ENCODE measurements at regions not wholly inside any gene's neighbourhood (a gene's known extent, or its start where the extent isn't known, plus 50 kb on each side); places are given as distances from the start of the nearest gene placed in this dataset.

DNA sequence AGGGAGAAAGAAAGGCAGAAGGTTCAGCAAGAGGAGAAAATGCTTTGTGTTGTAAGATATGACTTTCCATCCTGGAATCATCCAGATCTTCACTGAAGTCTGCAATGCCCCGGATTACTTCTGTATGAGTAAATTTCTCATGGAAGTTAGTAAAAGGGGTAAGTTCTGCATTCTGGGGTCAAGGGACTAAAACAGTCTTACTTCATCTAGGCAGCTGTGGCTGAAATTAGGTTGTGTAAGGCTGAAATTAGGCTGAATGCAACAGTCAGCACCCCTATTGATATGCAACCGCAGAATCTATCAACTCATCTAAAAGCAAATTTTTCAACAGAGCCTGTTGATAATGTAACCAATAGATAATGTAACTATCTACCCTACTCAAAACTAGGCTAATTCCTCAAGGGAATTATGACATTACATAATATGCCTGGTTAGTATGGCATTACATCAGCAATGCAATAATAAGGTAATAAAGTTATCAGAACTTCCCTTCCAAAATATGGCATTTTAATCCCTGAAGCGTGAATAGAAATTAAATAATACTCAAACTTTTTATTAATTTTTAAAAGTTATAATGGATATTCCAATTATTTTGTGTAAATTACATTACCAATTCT, 671.7 kb upstream of the CITED2 start:
- in situ Hi-C loops (cut with MboI; ENCODE audit: low sequenced_read_pairs), result no loop called here

- in situ Hi-C loops (cut with MboI; ENCODE audit: low sequenced_read_pairs), result no loop called here
Observed at GRCh38 chr6:140045116-140045515, 670.7 kb upstream of the CITED2 start.

GRCh38 chr6:140044626-140045025, 670.2 kb upstream of the CITED2 start:
- in situ Hi-C loops (cut with MboI; ENCODE audit: low sequenced_read_pairs), result no loop called here

DNA sequence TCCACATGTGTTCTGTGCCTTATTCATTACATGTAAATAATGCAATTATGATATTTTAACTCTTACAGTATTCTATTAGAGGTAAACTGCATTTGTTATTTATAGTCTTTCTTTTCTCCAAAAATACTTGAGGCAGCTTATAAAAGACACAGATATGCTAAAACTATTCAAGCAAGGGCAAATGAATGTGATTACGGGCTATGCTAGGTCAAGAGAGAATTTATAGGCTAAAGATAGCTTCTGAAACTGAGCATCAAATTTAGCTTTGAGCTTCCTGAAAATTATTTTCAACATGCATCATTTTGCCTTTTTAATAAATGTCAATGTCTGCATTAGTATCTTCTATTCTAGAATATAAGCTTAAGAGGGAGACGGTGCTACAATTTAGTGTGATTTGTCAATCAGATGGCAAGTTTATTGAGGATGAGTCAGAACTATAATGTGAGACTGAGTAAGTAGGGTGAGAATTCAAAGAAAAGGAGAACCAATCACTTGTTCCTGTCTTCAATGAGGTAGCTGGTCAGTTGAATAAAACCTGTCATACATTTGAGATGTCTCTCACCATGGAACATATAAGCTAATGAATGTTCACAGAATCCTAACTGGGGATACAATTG, 669.4 kb upstream of the CITED2 start:
- in situ Hi-C loops (cut with MboI; ENCODE audit: low sequenced_read_pairs), result no loop called here

DNA sequence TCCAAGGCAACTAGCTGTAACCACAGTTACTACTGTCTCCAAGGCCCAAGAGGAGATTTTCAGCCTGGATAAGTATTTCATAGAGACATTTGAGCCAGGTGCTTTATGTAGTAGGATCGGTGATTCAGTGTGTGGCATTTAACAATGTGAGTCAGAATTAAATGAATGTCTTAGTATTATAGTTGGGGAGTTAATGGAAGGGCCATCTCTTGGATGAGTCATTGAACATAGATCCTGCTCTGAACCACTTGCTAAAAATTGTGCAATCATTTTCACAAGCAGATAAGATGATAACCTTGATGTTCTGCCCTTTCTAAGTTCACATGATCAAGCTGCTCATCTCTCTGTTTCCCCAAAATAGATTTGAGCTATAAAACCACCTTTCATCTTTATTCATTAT, 668.9 kb upstream of the CITED2 start:
- in situ Hi-C loops (cut with MboI; ENCODE audit: low sequenced_read_pairs), result no loop called here

GRCh38 chr6:140041571-140042332, 667.3 kb upstream of the CITED2 start:
- in situ Hi-C loops (cut with MboI; ENCODE audit: low sequenced_read_pairs), result no loop called here

DNA sequence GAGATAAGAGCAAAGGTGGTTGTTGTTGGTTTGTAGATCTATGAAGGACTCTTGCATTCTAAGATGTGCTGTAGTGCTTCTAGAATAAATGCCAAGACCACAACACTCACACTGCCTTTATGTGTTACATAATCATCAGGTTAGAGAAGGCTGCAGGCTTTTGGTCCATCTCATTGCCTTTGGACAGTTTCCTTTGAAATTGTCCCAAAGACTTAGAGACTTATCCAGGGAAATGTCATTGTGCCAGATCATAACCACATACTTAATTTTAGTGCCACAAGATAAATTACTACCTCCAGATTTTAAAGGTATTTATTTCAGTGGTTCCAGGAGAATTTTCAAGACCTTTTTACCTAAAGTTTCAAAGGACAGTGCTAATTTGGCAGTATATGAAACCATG, 666.6 kb upstream of the CITED2 start:
- in situ Hi-C loops (cut with MboI; ENCODE audit: low sequenced_read_pairs), result no loop called here

- in situ Hi-C loops (cut with MboI; ENCODE audit: low sequenced_read_pairs), result no loop called here
Observed at GRCh38 chr6:140040396-140040795, 665.9 kb upstream of the CITED2 start.

DNA sequence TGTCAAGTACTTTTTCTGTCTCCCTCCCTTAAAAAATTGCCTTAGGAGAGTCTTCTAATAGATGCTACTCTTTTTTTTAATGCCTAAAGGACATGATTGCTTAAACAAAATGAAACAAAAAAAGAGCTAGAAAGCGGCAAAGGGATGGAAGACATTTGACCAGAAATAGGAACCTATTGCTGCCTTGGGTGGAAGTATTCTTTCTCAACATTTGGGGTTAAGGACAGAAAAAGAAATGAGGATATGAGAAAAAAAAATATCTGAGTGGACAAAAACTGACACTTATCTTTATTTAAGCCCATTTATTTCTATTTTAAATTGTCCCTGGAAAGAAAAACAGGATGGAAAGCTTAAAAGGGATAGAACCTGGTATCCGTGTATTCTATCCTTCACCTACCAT, 664.9 kb upstream of the CITED2 start:
- in situ Hi-C loops (cut with MboI; ENCODE audit: low sequenced_read_pairs), result no loop called here

DNA sequence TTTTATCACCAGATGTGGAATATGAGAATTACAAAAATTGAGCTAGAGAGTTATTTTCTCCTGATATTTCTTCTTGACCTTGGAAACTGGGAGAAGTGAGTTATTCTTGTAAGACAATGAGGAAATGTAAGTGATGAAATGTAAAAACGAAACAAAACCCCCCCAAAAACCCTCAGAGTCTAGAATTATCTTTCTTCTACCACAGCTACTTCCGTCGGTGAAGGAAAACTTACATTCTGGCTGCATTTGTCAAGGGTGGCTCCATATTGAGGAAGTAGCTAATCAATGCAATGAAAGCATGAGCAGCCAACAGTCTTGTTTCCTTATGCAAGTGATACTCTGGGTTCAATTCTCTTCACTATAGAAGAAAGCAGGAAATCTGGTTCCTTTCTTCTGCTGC, 661.7 kb upstream of the CITED2 start:
- in situ Hi-C loops (cut with MboI; ENCODE audit: low sequenced_read_pairs), result no loop called here

GRCh38 chr6:140032189-140032588, 657.7 kb upstream of the CITED2 start:
- in situ Hi-C loops (cut with MboI; ENCODE audit: low sequenced_read_pairs), result no loop called here

DNA sequence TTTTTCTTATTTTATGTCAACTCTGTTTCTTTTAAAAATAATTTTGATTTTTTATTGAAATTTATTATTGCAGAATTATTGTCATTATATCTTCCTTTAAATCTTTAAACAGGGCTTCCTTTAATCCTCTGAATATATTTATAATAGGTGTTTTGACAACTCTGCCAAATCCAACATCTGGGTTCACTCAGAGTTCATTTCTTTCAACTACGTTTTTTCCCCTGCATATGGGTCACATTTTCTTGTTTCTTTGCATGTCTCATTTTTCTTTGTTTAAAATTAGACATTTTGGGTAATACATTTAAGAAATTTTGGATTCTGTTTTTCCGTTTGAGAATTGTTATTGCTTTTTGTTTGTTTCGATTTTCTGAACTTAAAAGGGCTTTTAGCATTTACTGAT, 655.1 kb upstream of the CITED2 start:
- in situ Hi-C loops (cut with MboI; ENCODE audit: low sequenced_read_pairs), result no loop called here

- in situ Hi-C loops (cut with MboI; ENCODE audit: low sequenced_read_pairs), result no loop called here
Observed at GRCh38 chr6:140027219-140027618, 652.8 kb upstream of the CITED2 start.

DNA sequence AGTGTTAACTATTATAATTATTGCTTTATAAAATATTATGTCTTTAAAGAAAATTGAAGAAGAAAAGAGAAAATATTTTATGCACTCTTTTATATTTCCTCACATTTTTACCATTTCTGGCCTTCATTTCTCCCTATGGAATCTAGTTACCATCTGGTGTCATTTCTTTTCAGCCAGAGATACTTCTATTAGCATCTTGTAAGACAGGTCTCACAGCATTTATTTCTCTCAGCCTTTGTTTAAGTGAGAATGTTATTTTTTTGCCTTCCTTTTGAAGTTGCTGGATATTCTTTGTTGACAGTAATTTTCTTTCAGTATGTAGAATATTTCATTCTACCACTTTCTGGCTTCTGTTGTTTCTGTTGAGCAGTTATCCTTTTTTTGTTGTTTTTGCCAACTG, 652.1 kb upstream of the CITED2 start:
- in situ Hi-C loops (cut with MboI; ENCODE audit: low sequenced_read_pairs), result no loop called here

- in situ Hi-C loops (cut with MboI; ENCODE audit: low sequenced_read_pairs), result no loop called here
Observed at GRCh38 chr6:140025171-140025570, 650.7 kb upstream of the CITED2 start.

DNA sequence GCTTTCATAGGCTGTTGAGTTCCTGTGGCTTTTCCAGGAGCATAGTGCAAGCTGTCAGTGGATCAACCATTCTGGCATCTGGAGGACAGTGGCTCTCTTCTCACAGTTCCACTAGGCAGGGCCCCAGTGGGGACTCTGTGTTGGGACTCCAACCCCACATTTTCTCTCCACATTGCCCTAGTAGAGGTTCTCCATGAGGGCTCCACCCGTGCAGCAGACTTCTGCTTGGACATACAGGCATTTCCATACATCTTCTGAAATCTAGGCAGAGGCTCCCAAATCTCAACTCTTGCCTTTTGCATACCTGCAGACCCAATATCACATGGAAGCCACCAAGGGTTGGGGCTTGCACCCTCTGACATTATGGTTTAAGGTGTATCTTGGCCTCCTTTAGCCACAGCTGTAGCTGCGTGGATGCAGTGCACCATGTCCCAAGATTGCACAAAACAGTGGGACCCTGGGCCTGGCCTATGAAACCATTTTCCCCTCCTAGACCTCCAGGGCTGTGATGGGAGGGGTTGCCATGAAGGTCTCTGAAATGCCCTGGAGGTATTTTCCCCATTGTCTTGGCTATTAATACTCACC, 645.9 kb upstream of the CITED2 start:
- in situ Hi-C loops (cut with MboI; ENCODE audit: low sequenced_read_pairs), result no loop called here

- in situ Hi-C loops (cut with MboI; ENCODE audit: low sequenced_read_pairs), result no loop called here
Observed at GRCh38 chr6:140018588-140018987, 644.1 kb upstream of the CITED2 start.

- in situ Hi-C loops (cut with MboI; ENCODE audit: low sequenced_read_pairs), result no loop called here
Observed at GRCh38 chr6:140017470-140017869, 643.0 kb upstream of the CITED2 start.

- in situ Hi-C loops (cut with MboI; ENCODE audit: low sequenced_read_pairs), result no loop called here
Observed at GRCh38 chr6:140012150-140012549, 637.7 kb upstream of the CITED2 start.

- in situ Hi-C loops (cut with MboI; ENCODE audit: low sequenced_read_pairs), result no loop called here
Observed at GRCh38 chr6:140011537-140011936, 637.1 kb upstream of the CITED2 start.

- in situ Hi-C loops (cut with MboI; ENCODE audit: low sequenced_read_pairs), result no loop called here
Observed at GRCh38 chr6:140009286-140009685, 634.8 kb upstream of the CITED2 start.

- in situ Hi-C loops (cut with MboI; ENCODE audit: low sequenced_read_pairs), result no loop called here
Observed at GRCh38 chr6:140007525-140007924, 633.1 kb upstream of the CITED2 start.
